Heart left ventricle (tissue), 16 donors: ENCODE measurements at regions not wholly inside any gene's neighbourhood (a gene's known extent, or its start where the extent isn't known, plus 50 kb on each side); places are given as distances from the start of the nearest gene placed in this dataset.

ENCODE experiments used
- ATAC-seq, 4 donors: fragments of 200-7000 bp; cut with Tn5 transposase; one replicate each; pipeline ENCODE4 v1.9.1; 2020 to 2022; ENCODE audit warnings: moderate library complexity in 4 of 4, mild to moderate bottlenecking in 3 of 4, moderate number of reproducible peaks in 1 of 4
- DNase-seq, 5 donors: peaks; one replicate each; pipeline ENCODE4 v3.0.0-alpha.2; 2020
- H3K27ac ChIP-seq, 12 donors: fragments of 200-600 bp; sonication (generic) in 4 of 12; one replicate each; pipeline versions ENCODE4 v1.5.0 to v1.8.0; 2016 to 2022; ENCODE audit warnings: mild to moderate bottlenecking in 2 of 12
- H3K27me3 ChIP-seq, 9 donors: fragments of 200-600 bp; sonication (generic) in 2 of 9; one replicate each; pipeline versions ENCODE4 v1.5.1 to v1.8.0; 2016 to 2022; ENCODE audit warnings: mild to moderate bottlenecking in 3 of 9
- H3K36me3 ChIP-seq, 9 donors: fragments of 200-600 bp; sonication (generic) in 2 of 9; one replicate each; pipeline versions ENCODE4 v1.5.0 to v1.8.0; 2018 to 2022; ENCODE audit warnings: mild to moderate bottlenecking in 2 of 9
- H3K4me1 ChIP-seq, 12 donors: fragments of 200-600 bp; sonication (generic) in 4 of 12; one replicate each; pipeline versions ENCODE4 v1.5.0 to v1.8.0; 2016 to 2022; ENCODE audit warnings: mild to moderate bottlenecking in 3 of 12
- H3K4me3 ChIP-seq, 12 donors: fragments of 200-600 bp; sonication (generic) in 4 of 12; one replicate each; pipeline versions ENCODE4 v1.5.0 to v1.8.0; 2017 to 2022; ENCODE audit warnings: mild to moderate bottlenecking in 9 of 12, moderate library complexity in 4 of 12
- H3K9me3 ChIP-seq, 12 donors: fragments of 200-600 bp; sonication (generic) in 4 of 12; one replicate each; pipeline versions ENCODE4 v1.5.0 to v1.8.0; 2016 to 2022; ENCODE audit warnings: mild to moderate bottlenecking in 1 of 12
- POLR2A ChIP-seq, 2 donors: fragments of 450-650 bp; IDR thresholded peaks; one replicate each; pipeline ENCODE4 v1.6.1; 2017; ENCODE audit warnings: antibody characterized with exemption in 2 of 2, mild to moderate bottlenecking in 2 of 2, moderate library complexity in 2 of 2
- WGBS, 4 donors: extraction: QIAGEN DNeasy Blood & Tissue Kit in 2 of 4; methylation state at CpG; one replicate each; pipeline versions ENCODE4 v1.1.5 to v1.1.7; 2013 to 2018; 5-methylcytosine and 5-hydroxymethylcytosine counted together
- intact Hi-C, 10 donors: fragments of 100-400 bp; cut with DNase I; formaldehyde crosslinking; loops; one replicate each; pipeline versions ENCODE4 v1.11.1 to v1.14.2; 2022
- TF ChIP-seq, protein P1 (sequence below), 12 donors: fragments of 200-600 bp; sonication (generic) in 4 of 12; IDR thresholded peaks; one replicate each; pipeline versions ENCODE4 v1.5.0 to v1.8.0; 2018 to 2022; ENCODE audit warnings: antibody characterized with exemption in 12 of 12, mild to moderate bottlenecking in 5 of 12
- donor health status: ischemic (EF 13 %, LVEDD 7.1; RV severe dilation, severe dysfunction).
- donor health status: healthy with polysubstance abuse.
- donor health status: DM: no; HTN: yes; CAD: no.
- donor health status: DM: no; HTN: no; CAD: no.
- donor health status: ischemic (EF 25% LVEDD 6.9; RV normal size, moderate dysfunction).
- donor health status: ischemic (EF 25% LVEDD 5.7; RV mildly dilated, moderate dysfunction).
- donor health status: healthy.
- donor health status: DM: yes; HTN: yes; CAD: no.
- donor health status: ischemic (EF 35%, LVEDD 5.7; RV mildly dilated, moderate dysfunction).
- donor health status: nonischemic (EF 11% LVEDD 7.7; RV severe dilation, severe dysfunction).
- donor health status: DM: yes; HTN: yes; CAD: no.
- donor health status: PGD.
- donor health status: ischemic (EF 29% LVEDD 5.4; RV normal size, mild dysfunction).
- donor health status: nonischemic (EF 23%, LVEDD 6.1; RV moderate dilation, normal function).

GRCh38 chr3:3278073-3278472, 98.6 kb upstream of the CRBN start:
- 32 to 56% (median 34%) methylated on average over 1 of the region's 1 CpG for WGBS, 4 donors

DNA sequence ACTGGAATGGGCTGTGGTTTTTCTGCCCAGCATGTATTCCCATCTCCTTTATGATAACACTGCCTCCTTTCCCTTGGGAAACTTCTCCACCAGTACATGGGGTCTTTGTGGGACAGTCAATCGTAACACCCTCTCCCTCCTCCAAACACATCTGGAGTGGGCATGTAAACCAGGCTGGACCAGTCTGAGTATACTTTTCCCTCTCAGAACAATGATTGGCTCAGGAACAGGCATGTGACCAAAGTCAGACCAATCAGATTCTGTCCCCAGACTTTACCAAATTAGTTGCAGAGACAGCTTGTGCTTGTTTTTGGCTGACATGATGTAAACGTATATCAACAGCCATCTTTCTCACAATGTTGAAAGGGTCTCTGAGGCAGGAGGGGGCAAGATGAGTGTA, 97.1 kb upstream of the CRBN start:
- WGBS, 4 donors, result 72 to 82% (median 77%) methylated on average over 2 of the region's 2 CpGs
- Histone ChIP-seq H3K4me1 (no peaks in the 10 kb centered on the region), H3K9me3 (no peaks in the 10 kb centered on the region), H3K27ac (no peak overlapping the region), H3K27me3 (no peaks in the 10 kb centered on the region), H3K36me3 (no peaks in the 10 kb centered on the region), H3K4me3 (no peak overlapping the region)
- ATAC-seq (no peak), DNase-seq (no peak)
- TF ChIP-seq, protein P1, sequence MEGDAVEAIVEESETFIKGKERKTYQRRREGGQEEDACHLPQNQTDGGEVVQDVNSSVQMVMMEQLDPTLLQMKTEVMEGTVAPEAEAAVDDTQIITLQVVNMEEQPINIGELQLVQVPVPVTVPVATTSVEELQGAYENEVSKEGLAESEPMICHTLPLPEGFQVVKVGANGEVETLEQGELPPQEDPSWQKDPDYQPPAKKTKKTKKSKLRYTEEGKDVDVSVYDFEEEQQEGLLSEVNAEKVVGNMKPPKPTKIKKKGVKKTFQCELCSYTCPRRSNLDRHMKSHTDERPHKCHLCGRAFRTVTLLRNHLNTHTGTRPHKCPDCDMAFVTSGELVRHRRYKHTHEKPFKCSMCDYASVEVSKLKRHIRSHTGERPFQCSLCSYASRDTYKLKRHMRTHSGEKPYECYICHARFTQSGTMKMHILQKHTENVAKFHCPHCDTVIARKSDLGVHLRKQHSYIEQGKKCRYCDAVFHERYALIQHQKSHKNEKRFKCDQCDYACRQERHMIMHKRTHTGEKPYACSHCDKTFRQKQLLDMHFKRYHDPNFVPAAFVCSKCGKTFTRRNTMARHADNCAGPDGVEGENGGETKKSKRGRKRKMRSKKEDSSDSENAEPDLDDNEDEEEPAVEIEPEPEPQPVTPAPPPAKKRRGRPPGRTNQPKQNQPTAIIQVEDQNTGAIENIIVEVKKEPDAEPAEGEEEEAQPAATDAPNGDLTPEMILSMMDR (IDR thresholded peaks at IDR 0.05), result no peak
- no peak for TF ChIP-seq POLR2A (IDR thresholded peaks at IDR 0.05)
- intact Hi-C loops, result no loop called here

More at GRCh38 chr3:3278073-3278472, 98.6 kb upstream of the CRBN start:
- Histone ChIP-seq H3K36me3 (no peaks in the 10 kb centered on the region), H3K9me3 (no peaks in the 10 kb centered on the region), H3K27ac (no peak overlapping the region), H3K4me1 (no peaks in the 10 kb centered on the region), H3K4me3 (no peak overlapping the region), H3K27me3 (no peaks in the 10 kb centered on the region)
- ATAC-seq (no peak), DNase-seq (no peak)
- intact Hi-C loops, result no loop called here
- TF ChIP-seq, protein P1 (IDR thresholded peaks at IDR 0.05), result no peak
- TF ChIP-seq POLR2A (IDR thresholded peaks at IDR 0.05), result no peak

GRCh38 chr3:3264796-3265195, 85.3 kb upstream of the CRBN start:
- 82 to 86% (median 85%) methylated on average over 3 of the region's 3 CpGs for WGBS, 4 donors
- Histone ChIP-seq H3K27ac (no peak overlapping the region), H3K4me1 (no peaks in the 10 kb centered on the region), H3K27me3 (peaks cover 0 to 4% (median 0%) of the 10 kb centered on the region in 9 donors), H3K36me3 (no peaks in the 10 kb centered on the region), H3K4me3 (no peak overlapping the region), H3K9me3 (no peaks in the 10 kb centered on the region)
- no peak for TF ChIP-seq POLR2A (IDR thresholded peaks at IDR 0.05)
- TF ChIP-seq, protein P1 (IDR thresholded peaks at IDR 0.05), result no peak
- intact Hi-C loops, result no loop called here
- ATAC-seq (no peak), DNase-seq (no peak)

- H3K4me3 ChIP-seq, result no peak overlapping the region
- no peaks in the 10 kb centered on the region for H3K9me3 ChIP-seq
- TF ChIP-seq, protein P1 (IDR thresholded peaks at IDR 0.05), result no peak
- TF ChIP-seq POLR2A (IDR thresholded peaks at IDR 0.05), result no peak
- peaks cover 0 to 4% (median 0%) of the 10 kb centered on the region in 9 donors for H3K27me3 ChIP-seq
- intact Hi-C loops, result no loop called here
- ATAC-seq, result no peak
- no peaks in the 10 kb centered on the region for H3K4me1 ChIP-seq
- DNase-seq, result no peak
- no peaks in the 10 kb centered on the region for H3K36me3 ChIP-seq
- no peak overlapping the region for H3K27ac ChIP-seq
Observed at GRCh38 chr3:3260870-3261269, 81.4 kb upstream of the CRBN start.
